H9 (cell line): ENCODE measurements at regions not wholly inside any gene's neighbourhood (a gene's known extent, or its start where the extent isn't known, plus 50 kb on each side); places are given as distances from the start of the nearest gene placed in this dataset.
"Not testable (repeated sequence)": the region's sequence is repeated elsewhere in the genome, so short reads cannot be mapped to it uniquely, and the experiment has no call there.

ENCODE experiments used
- DNase-seq: peaks from one replicate; pipeline ENCODE4 v3.0.0-alpha.2; 2017
- H2AFZ ChIP-seq: one replicate; pipeline ENCODE4 v1.6.1; 2013; ENCODE audit warnings: mild to moderate bottlenecking, low read length, control low read depth, moderate library complexity
- H2AK5ac ChIP-seq: 2 replicates; pipeline ENCODE4 v1.6.1; 2013; ENCODE audit warnings: low read length, control low read depth, mixed read lengths; ENCODE audit not compliant: insufficient read length
- H2BK120ac ChIP-seq: one replicate; pipeline ENCODE4 v1.6.1; 2013; ENCODE audit warnings: low read depth, mild to moderate bottlenecking, low read length, control low read depth, inconsistent platforms; ENCODE audit not compliant: poor library complexity, severe bottlenecking
- H2BK12ac ChIP-seq: 2 replicates; pipeline ENCODE4 v1.6.1; 2013; ENCODE audit warnings: low read length, control low read depth, mixed read lengths, low read depth; ENCODE audit not compliant: insufficient read length
- H2BK15ac ChIP-seq: 2 replicates; pipeline ENCODE4 v1.6.1; 2013; ENCODE audit warnings: low read depth, low read length, control low read depth
- H2BK20ac ChIP-seq: one replicate; pipeline ENCODE4 v1.6.1; 2013; ENCODE audit warnings: low read depth, mild to moderate bottlenecking, low read length, control low read depth, inconsistent platforms; ENCODE audit not compliant: poor library complexity, severe bottlenecking
- H2BK5ac ChIP-seq: 2 replicates; pipeline ENCODE4 v1.6.1; 2013; ENCODE audit warnings: low read length, control low read depth, mixed read lengths; ENCODE audit not compliant: insufficient read length
- H3K14ac ChIP-seq: 2 replicates; pipeline ENCODE4 v1.6.1; 2013; ENCODE audit warnings: low read length, control low read depth; ENCODE audit not compliant: insufficient read depth
- H3K18ac ChIP-seq: 2 replicates; pipeline ENCODE4 v1.6.1; 2013; ENCODE audit warnings: low read depth, mild to moderate bottlenecking, mixed read lengths, low read length, control low read depth; ENCODE audit not compliant: insufficient read length
- H3K23ac ChIP-seq: 2 replicates; pipeline ENCODE4 v1.6.1; 2013; ENCODE audit warnings: low read length, control low read depth, mixed read lengths, low read depth; ENCODE audit not compliant: insufficient read length
- H3K23me2 ChIP-seq: 2 replicates; pipeline ENCODE4 v1.6.1; 2013; ENCODE audit warnings: low read depth, mild to moderate bottlenecking, mixed read lengths, low read length, control low read depth; ENCODE audit not compliant: insufficient read length, poor library complexity, severe bottlenecking
- H3K27ac ChIP-seq: 2 replicates; pipeline ENCODE4 v1.5.1; 2013; ENCODE audit warnings: low read length, control low read depth, mixed read lengths, low read depth; ENCODE audit not compliant: insufficient read length
- H3K27me3 ChIP-seq: 2 replicates; pipeline ENCODE4 v1.6.1; 2013; ENCODE audit warnings: low read length, control low read depth, inconsistent platforms; ENCODE audit not compliant: insufficient read depth
- H3K4ac ChIP-seq: 2 replicates; pipeline ENCODE4 v1.6.1; 2013; ENCODE audit warnings: low read depth, mild to moderate bottlenecking, control low read depth, inconsistent platforms, low read length, moderate library complexity
- H3K4me1 ChIP-seq: 2 replicates; pipeline ENCODE4 v1.6.1; 2013; ENCODE audit warnings: low read length, control low read depth, inconsistent platforms; ENCODE audit not compliant: insufficient read depth
- H3K4me2 ChIP-seq: 2 replicates; pipeline ENCODE4 v1.6.1; 2013; ENCODE audit warnings: low read length, control low read depth, mixed read lengths; ENCODE audit not compliant: insufficient read length, insufficient read depth
- H3K56ac ChIP-seq: 2 replicates; pipeline ENCODE4 v1.6.1; 2013; ENCODE audit warnings: low read depth, mild to moderate bottlenecking, mixed read lengths, low read length, control low read depth; ENCODE audit not compliant: insufficient read length
- H3K79me1 ChIP-seq: 2 replicates; pipeline ENCODE4 v1.6.1; 2013; ENCODE audit warnings: low read depth, mild to moderate bottlenecking, moderate library complexity, low read length, control low read depth, inconsistent platforms; ENCODE audit not compliant: insufficient read depth, poor library complexity, severe bottlenecking
- H3K79me2 ChIP-seq: 2 replicates; pipeline ENCODE4 v1.6.1; 2013; ENCODE audit warnings: low read length, control low read depth, inconsistent platforms; ENCODE audit not compliant: insufficient read depth
- H3K9ac ChIP-seq: 2 replicates; pipeline ENCODE4 v1.6.1; 2013; ENCODE audit warnings: low read length, control low read depth, mixed read lengths; ENCODE audit not compliant: insufficient read length; ENCODE audit errors: extremely low read depth
- H3K9me3 ChIP-seq: one replicate; pipeline ENCODE4 v1.6.1; 2013; ENCODE audit warnings: low read depth, low read length, inconsistent platforms; ENCODE audit not compliant: control insufficient read depth
- H3T11ph ChIP-seq: one replicate; pipeline ENCODE4 v1.6.1; 2013; ENCODE audit warnings: mild to moderate bottlenecking, low read length, control low read depth, inconsistent platforms
- H4K20me1 ChIP-seq: one replicate; pipeline ENCODE4 v1.6.1; 2013; ENCODE audit not compliant: control insufficient read depth, insufficient read length, insufficient read depth
- H4K5ac ChIP-seq: 2 replicates; pipeline ENCODE4 v1.6.1; 2013; ENCODE audit warnings: low read depth, mild to moderate bottlenecking, mixed read lengths, low read length, control low read depth; ENCODE audit not compliant: insufficient read length
- H4K8ac ChIP-seq: replicated peaks from 2 replicates; pipeline ENCODE4 v1.6.1; 2013; ENCODE audit warnings: low read length, control low read depth, mixed read lengths, low read depth; ENCODE audit not compliant: insufficient read length
- H4K91ac ChIP-seq: 2 replicates; pipeline ENCODE4 v1.6.1; 2013; ENCODE audit warnings: low read depth, mild to moderate bottlenecking, moderate library complexity, mixed read lengths, low read length, control low read depth; ENCODE audit not compliant: insufficient read length
- H3K27ac Mint-ChIP-seq, 3 experiments: 2 replicates in 2 of 3; 3 replicates in 1 of 3; pipeline ENCODE4 v1.8.0; 2020 to 2021; ENCODE audit warnings: mixed read lengths in 3 of 3, mild to moderate bottlenecking in 1 of 3, moderate library complexity in 1 of 3
- H3K27me3 Mint-ChIP-seq: 2 replicates; pipeline ENCODE4 v1.8.0; 2021; ENCODE audit warnings: low read depth, mild to moderate bottlenecking, moderate library complexity, mixed read lengths
- H3K36me3 Mint-ChIP-seq, 3 experiments: 2 replicates in 2 of 3; 3 replicates in 1 of 3; pipeline ENCODE4 v1.8.0; 2020 to 2021; ENCODE audit warnings: low read depth in 3 of 3, mixed read lengths in 3 of 3; ENCODE audit not compliant: insufficient read depth in 1 of 3
- H3K4me1 Mint-ChIP-seq, 2 experiments: 2 replicates each; pipeline ENCODE4 v1.8.0; 2020; ENCODE audit warnings: mixed read lengths in 2 of 2
- H3K4me3 Mint-ChIP-seq, 2 experiments: 2 replicates in 1 of 2; 3 replicates in 1 of 2; pipeline ENCODE4 v1.8.0; 2020 to 2021; ENCODE audit warnings: mild to moderate bottlenecking in 2 of 2, mixed read lengths in 2 of 2, moderate library complexity in 1 of 2
- H3K9me3 Mint-ChIP-seq, 2 experiments: 2 replicates in 1 of 2; 3 replicates in 1 of 2; pipeline ENCODE4 v1.8.0; 2020; ENCODE audit warnings: mild to moderate bottlenecking in 2 of 2, mixed read lengths in 2 of 2, moderate library complexity in 1 of 2
- WGBS: extraction: QIAGEN DNeasy Blood & Tissue Kit; methylation state at CpG from one replicate; pipeline ENCODE4 v1.1.7; 2013; ENCODE audit warnings: missing lambda C conversion rate, low lambda C conversion rate, mixed read lengths; ENCODE audit not compliant: insufficient read length; ENCODE audit errors: extremely low coverage; 5-methylcytosine and 5-hydroxymethylcytosine counted together

- H3K27me3 ChIP-seq, H4K8ac ChIP-seq, H3K4me1 Mint-ChIP-seq, H3K27me3 Mint-ChIP-seq, H2BK120ac ChIP-seq, H2BK15ac ChIP-seq, H4K20me1 ChIP-seq, H3K9ac ChIP-seq, H3K4ac ChIP-seq, H3K4me2 ChIP-seq, H3K18ac ChIP-seq, H3K14ac ChIP-seq, DNase-seq, H3T11ph ChIP-seq, H2BK20ac ChIP-seq, H3K4me1 ChIP-seq, H2AK5ac ChIP-seq, H3K79me2 ChIP-seq, H2BK12ac ChIP-seq, H3K23ac ChIP-seq, H3K4me3 Mint-ChIP-seq, H2AFZ ChIP-seq, H3K23me2 ChIP-seq, H3K36me3 Mint-ChIP-seq, H3K27ac ChIP-seq, H4K91ac ChIP-seq, H4K5ac ChIP-seq, H2BK5ac ChIP-seq, H3K79me1 ChIP-seq, H3K9me3 ChIP-seq, H3K56ac ChIP-seq, H3K27ac Mint-ChIP-seq, H3K9me3 Mint-ChIP-seq: not testable (repeated sequence)
- no CpG with 5 or more reads among the region's 4 CpGs for WGBS
Measured at GRCh38 chr1:223998676-223999455, 115.0 kb upstream of the FBXO28 start.

GRCh38 chr1:223996376-223996775, 117.5 kb upstream of the FBXO28 start:
- H2BK20ac ChIP-seq, H4K8ac ChIP-seq, H3K4me2 ChIP-seq, DNase-seq, H3K79me1 ChIP-seq, H3K27ac ChIP-seq, H2BK5ac ChIP-seq, H3K9me3 Mint-ChIP-seq, H2AFZ ChIP-seq, H3K4me1 ChIP-seq, H3K79me2 ChIP-seq, H3K14ac ChIP-seq, H3K56ac ChIP-seq, H3K4me3 Mint-ChIP-seq, H3K18ac ChIP-seq, H4K91ac ChIP-seq, H2BK120ac ChIP-seq, H2BK12ac ChIP-seq, H3K9me3 ChIP-seq, H3K27ac Mint-ChIP-seq, H3T11ph ChIP-seq, H3K23ac ChIP-seq, H2AK5ac ChIP-seq, H4K20me1 ChIP-seq, H3K4ac ChIP-seq, H3K36me3 Mint-ChIP-seq, H3K9ac ChIP-seq, H4K5ac ChIP-seq, H3K23me2 ChIP-seq, H3K27me3 Mint-ChIP-seq, H2BK15ac ChIP-seq, H3K4me1 Mint-ChIP-seq, H3K27me3 ChIP-seq: not testable (repeated sequence)
- no CpG with 5 or more reads among the region's 2 CpGs for WGBS
